Mesendoderm (in vitro differentiated cells): ENCODE measurements at regions not wholly inside any gene's neighbourhood (a gene's known extent, or its start where the extent isn't known, plus 50 kb on each side); places are given as distances from the start of the nearest gene placed in this dataset.

ENCODE experiments used
- DNase-seq: peaks from one replicate; pipeline ENCODE4 v3.0.0; 2013
- H2AK5ac ChIP-seq: 2 replicates; pipeline ENCODE4 v1.6.1; 2013; ENCODE audit warnings: low read length, inconsistent platforms
- H2BK120ac ChIP-seq: 2 replicates; pipeline ENCODE4 v1.6.1; 2013; ENCODE audit warnings: low read depth, mild to moderate bottlenecking, low read length, moderate library complexity, mixed read lengths
- H2BK15ac ChIP-seq: replicated peaks from 2 replicates; pipeline ENCODE4 v1.6.1; 2013; ENCODE audit warnings: low read depth, mild to moderate bottlenecking, moderate library complexity
- H2BK5ac ChIP-seq: 2 replicates; pipeline ENCODE4 v1.6.1; 2013; ENCODE audit warnings: low read length, inconsistent platforms
- H3K18ac ChIP-seq: 2 replicates; pipeline ENCODE4 v1.6.1; 2013; ENCODE audit warnings: mild to moderate bottlenecking, low read length, mixed read lengths
- H3K23ac ChIP-seq: one replicate; pipeline ENCODE4 v1.6.1; 2013; ENCODE audit warnings: low read length
- H3K27ac ChIP-seq: 2 replicates; pipeline ENCODE4 v1.5.1; 2013; ENCODE audit warnings: low read depth, mild to moderate bottlenecking, inconsistent platforms, low read length, moderate library complexity
- H3K27me3 ChIP-seq: 2 replicates; pipeline ENCODE4 v1.6.1; 2013; ENCODE audit warnings: low read length, control low read depth, mild to moderate bottlenecking, inconsistent platforms; ENCODE audit not compliant: insufficient read depth, poor library complexity
- H3K36me3 ChIP-seq: 2 replicates; pipeline ENCODE4 v1.6.1; 2013; ENCODE audit warnings: low read length, inconsistent platforms; ENCODE audit not compliant: control insufficient read depth, insufficient read depth
- H3K4ac ChIP-seq: one replicate; pipeline ENCODE4 v1.6.1; 2013; ENCODE audit warnings: low read depth, mild to moderate bottlenecking, low read length, moderate library complexity
- H3K4me1 ChIP-seq: 2 replicates; pipeline ENCODE4 v1.6.1; 2013; ENCODE audit warnings: low read depth, low read length, inconsistent platforms; ENCODE audit not compliant: control insufficient read depth
- H3K4me2 ChIP-seq: 2 replicates; pipeline ENCODE4 v1.6.1; 2013; ENCODE audit warnings: low read length
- H3K4me3 ChIP-seq: 2 replicates; pipeline ENCODE4 v1.5.1; 2013; ENCODE audit warnings: mild to moderate bottlenecking, low read length
- H3K56ac ChIP-seq: one replicate; pipeline ENCODE4 v1.6.1; 2013; ENCODE audit warnings: low read length
- H3K79me1 ChIP-seq: 2 replicates; pipeline ENCODE4 v1.6.1; 2013; ENCODE audit warnings: low read length, inconsistent platforms
- H3K79me2 ChIP-seq: 2 replicates; pipeline ENCODE4 v1.6.1; 2013; ENCODE audit warnings: mild to moderate bottlenecking, low read length; ENCODE audit not compliant: control insufficient read depth, insufficient read depth
- H3K9ac ChIP-seq: 2 replicates; pipeline ENCODE4 v1.6.1; 2013; ENCODE audit warnings: low read length, inconsistent platforms
- H4K5ac ChIP-seq: one replicate; pipeline ENCODE4 v1.6.1; 2013; ENCODE audit warnings: low read length
- H4K8ac ChIP-seq: one replicate; pipeline ENCODE4 v1.6.1; 2013; ENCODE audit warnings: low read depth, mild to moderate bottlenecking, control low read depth, low read length, moderate library complexity
- WGBS: extraction: QIAGEN DNeasy Blood & Tissue Kit; methylation state at CpG from one replicate; pipeline ENCODE4 v1.1.7; 2013; ENCODE audit warnings: low lambda C conversion rate, missing lambda C conversion rate; ENCODE audit not compliant: insufficient coverage; ENCODE audit errors: extremely low coverage; 5-methylcytosine and 5-hydroxymethylcytosine counted together

GRCh38 chr16:54459509-54460262 lies 173.1 kb upstream of the IRX3 start:
- Histone ChIP-seq H2AK5ac (no peak overlapping the region), H3K36me3 (no peaks in the 10 kb centered on the region), H3K4me2 (no peak overlapping the region), H3K9ac (no peak overlapping the region), H3K27me3 (no peaks in the 10 kb centered on the region), H3K56ac (no peak overlapping the region), H3K4me3 (no peak overlapping the region), H3K4me1 (no peaks in the 10 kb centered on the region), H3K23ac (no peak overlapping the region), H3K79me2 (no peaks in the 10 kb centered on the region), H4K5ac (no peak overlapping the region), H3K18ac (peak overlapping the region; percentile 73), H2BK120ac (no peak overlapping the region), H2BK5ac (no peak overlapping the region), H3K27ac (no peak overlapping the region), H2BK15ac (no peak overlapping the region), H3K79me1 (no peaks in the 10 kb centered on the region), H4K8ac (no peak overlapping the region), H3K4ac (no peak overlapping the region)
- no peak for DNase-seq
- WGBS, result no CpG with 5 or more reads among the region's 13 CpGs

- Histone ChIP-seq H4K8ac (no peak overlapping the region), H2AK5ac (no peak overlapping the region), H3K4me3 (no peak overlapping the region), H2BK5ac (no peak overlapping the region), H3K79me1 (no peaks in the 10 kb centered on the region), H3K36me3 (no peaks in the 10 kb centered on the region), H3K4ac (no peak overlapping the region), H3K9ac (no peak overlapping the region), H3K23ac (no peak overlapping the region), H4K5ac (no peak overlapping the region), H3K4me2 (no peak overlapping the region), H3K4me1 (no peaks in the 10 kb centered on the region), H3K56ac (no peak overlapping the region), H3K27ac (no peak overlapping the region), H2BK120ac (no peak overlapping the region), H3K27me3 (no peaks in the 10 kb centered on the region), H3K18ac (no peak overlapping the region), H2BK15ac (no peak overlapping the region), H3K79me2 (no peaks in the 10 kb centered on the region)
- no peak for DNase-seq
- no CpG with 5 or more reads among the region's 1 CpG for WGBS
Measured at GRCh38 chr16:54458923-54459322, 172.3 kb upstream of the IRX3 start.

- Histone ChIP-seq H2BK120ac (no peak overlapping the region), H2AK5ac (no peak overlapping the region), H3K4me3 (no peak overlapping the region), H3K4me2 (no peak overlapping the region), H3K23ac (no peak overlapping the region), H3K4me1 (no peaks in the 10 kb centered on the region), H2BK5ac (no peak overlapping the region), H3K27ac (no peak overlapping the region), H3K36me3 (no peaks in the 10 kb centered on the region), H3K4ac (no peak overlapping the region), H3K79me2 (no peaks in the 10 kb centered on the region), H3K9ac (no peak overlapping the region), H2BK15ac (no peak overlapping the region), H3K79me1 (no peaks in the 10 kb centered on the region), H3K27me3 (no peaks in the 10 kb centered on the region), H3K56ac (no peak overlapping the region), H3K18ac (no peak overlapping the region), H4K5ac (no peak overlapping the region), H4K8ac (no peak overlapping the region)
- DNase-seq, result no peak
- no CpG with 5 or more reads among the region's 4 CpGs for WGBS
Measured at GRCh38 chr16:54456291-54456690, 169.7 kb upstream of the IRX3 start.

GRCh38 chr16:54455030-54455725 lies 168.6 kb upstream of the IRX3 start:
- Histone ChIP-seq H2BK120ac (no peak overlapping the region), H3K4me1 (no peaks in the 10 kb centered on the region), H2BK5ac (peak overlapping the region; percentile 32), H3K27ac (no peak overlapping the region), H3K4me3 (no peak overlapping the region), H3K79me1 (no peaks in the 10 kb centered on the region), H2AK5ac (no peak overlapping the region), H4K5ac (no peak overlapping the region), H3K23ac (no peak overlapping the region), H3K36me3 (no peaks in the 10 kb centered on the region), H3K18ac (no peak overlapping the region), H3K27me3 (no peaks in the 10 kb centered on the region), H3K79me2 (no peaks in the 10 kb centered on the region), H3K4me2 (no peak overlapping the region), H2BK15ac (no peak overlapping the region), H3K4ac (no peak overlapping the region), H4K8ac (no peak overlapping the region), H3K56ac (no peak overlapping the region), H3K9ac (no peak overlapping the region)
- DNase-seq, result no peak
- WGBS, result no CpG with 5 or more reads among the region's 12 CpGs

GRCh38 chr16:54454616-54455015 lies 168.0 kb upstream of the IRX3 start:
- Histone ChIP-seq H3K18ac (no peak overlapping the region), H3K79me2 (no peaks in the 10 kb centered on the region), H3K27ac (no peak overlapping the region), H2BK5ac (peak overlapping the region; percentile 32), H3K9ac (no peak overlapping the region), H3K4me2 (no peak overlapping the region), H3K4me1 (no peaks in the 10 kb centered on the region), H3K27me3 (no peaks in the 10 kb centered on the region), H4K5ac (no peak overlapping the region), H3K36me3 (no peaks in the 10 kb centered on the region), H4K8ac (no peak overlapping the region), H3K56ac (no peak overlapping the region), H2AK5ac (no peak overlapping the region), H2BK120ac (no peak overlapping the region), H3K4me3 (no peak overlapping the region), H2BK15ac (no peak overlapping the region), H3K4ac (no peak overlapping the region), H3K79me1 (no peaks in the 10 kb centered on the region), H3K23ac (no peak overlapping the region)
- no peak for DNase-seq
- no CpG with 5 or more reads among the region's 8 CpGs for WGBS
